Common myeloid progenitor, CD34-positive (primary cell): ENCODE measurements at regions not wholly inside any gene's neighbourhood (a gene's known extent, or its start where the extent isn't known, plus 50 kb on each side); places are given as distances from the start of the nearest gene placed in this dataset.
"Not testable (repeated sequence)": the region's sequence is repeated elsewhere in the genome, so short reads cannot be mapped to it uniquely, and the experiment has no call there.

Experiments used
- CTCF ChIA-PET: fragments of 350-600 bp; sonication (Branson Sonifier 250); formaldehyde crosslinking; loops from one replicate; lab custom pipeline; 2021; ENCODE audit warnings: antibody characterized with exemption; lab: Charles Lee
- POLR2A ChIA-PET: fragments of 350-600 bp; sonication (Branson Sonifier 250); formaldehyde crosslinking; loops from one replicate; lab custom pipeline; 2021; ENCODE audit warnings: antibody characterized with exemption; lab: Charles Lee
- DNase-seq, 3 donors: peaks; one replicate each; pipeline versions ENCODE4 v3.0.0 to v3.0.0-alpha.2; 2013
- H3K27ac ChIP-seq, 2 experiments: 1 replicate in 1 of 2; 2 replicates in 1 of 2; pipeline ENCODE4 v1.7.0; 2013; ENCODE audit warnings: inconsistent platforms in 2 of 2, low read length in 2 of 2, mild to moderate bottlenecking in 2 of 2, low read depth in 1 of 2, moderate library complexity in 1 of 2; ENCODE audit not compliant: severe bottlenecking in 2 of 2, insufficient read depth in 1 of 2, poor library complexity in 1 of 2
- H3K27me3 ChIP-seq, 5 experiments: replicated peaks in 2 of 5; 1 replicate in 3 of 5; 2 replicates in 2 of 5; pipeline versions ENCODE4 v1.6.1 to v1.7.0; 2013; ENCODE audit warnings: low read length in 4 of 5, mild to moderate bottlenecking in 2 of 5, moderate library complexity in 2 of 5, inconsistent platforms in 1 of 5; ENCODE audit not compliant: insufficient read depth in 5 of 5, control insufficient read depth in 4 of 5
- H3K36me3 ChIP-seq, 4 experiments: 1 replicate in 2 of 4; 2 replicates in 2 of 4; pipeline versions ENCODE4 v1.6.1 to v1.7.0; 2013; ENCODE audit warnings: low read length in 3 of 4, control low read depth in 1 of 4, mild to moderate bottlenecking in 1 of 4; ENCODE audit not compliant: control insufficient read depth in 4 of 4, insufficient read depth in 4 of 4
- H3K4me1 ChIP-seq, 4 experiments: 1 replicate in 3 of 4; 2 replicates in 1 of 4; pipeline versions ENCODE4 v1.6.1 to v1.7.1; 2013; ENCODE audit warnings: low read length in 3 of 4, mild to moderate bottlenecking in 3 of 4, control low read depth in 1 of 4, inconsistent platforms in 1 of 4, moderate library complexity in 1 of 4; ENCODE audit not compliant: control insufficient read depth in 4 of 4, insufficient read depth in 4 of 4; ENCODE audit errors: control extremely low read depth in 1 of 4
- H3K4me3 ChIP-seq, 7 experiments: 1 replicate in 4 of 7; 2 replicates in 3 of 7; pipeline versions ENCODE4 v1.5.1 to v1.7.0; 2013; ENCODE audit warnings: mild to moderate bottlenecking in 7 of 7, low read length in 6 of 7, moderate library complexity in 6 of 7, inconsistent platforms in 2 of 7, low read depth in 2 of 7, control low read depth in 1 of 7; ENCODE audit not compliant: insufficient read depth in 4 of 7, control insufficient read depth in 1 of 7; ENCODE audit errors: extremely low read depth in 1 of 7
- H3K9me3 ChIP-seq, 5 experiments: 1 replicate in 4 of 5; 2 replicates in 1 of 5; pipeline versions ENCODE4 v1.6.1 to v1.7.1; 2013; ENCODE audit warnings: low read length in 4 of 5, mild to moderate bottlenecking in 2 of 5, inconsistent platforms in 1 of 5, low read depth in 1 of 5, moderate library complexity in 1 of 5; ENCODE audit not compliant: control insufficient read depth in 4 of 5, insufficient read depth in 2 of 5; ENCODE audit errors: control extremely low read depth in 1 of 5
- WGBS: methylation state at CpG from one replicate; pipeline ENCODE4 v1.1.5; 2013; ENCODE audit not compliant: insufficient coverage; 5-methylcytosine and 5-hydroxymethylcytosine counted together

- Histone ChIP-seq H3K27ac (no peak overlapping the region), H3K27me3 (no peaks in the 10 kb centered on the region), H3K4me3 (no peak overlapping the region), H3K9me3 (peaks cover 0 to 8% (median 0%) of the 10 kb centered on the region in 5 experiments), H3K4me1 (no peaks in the 10 kb centered on the region), H3K36me3 (no peaks in the 10 kb centered on the region)
- 100% methylated on average over 1 of the region's 3 CpGs for WGBS
- ChIA-PET POLR2A (no interaction called here), CTCF (interaction anchor here (1.5 kb wide), 1 partner anchor 17 kb away, joined by 3 read pairs; no protein-coding TSS in a partner anchor)
- no peak for DNase-seq
Measured at GRCh38 chr2:204161886-204162285, 225.3 kb downstream of the ICOS start.

GRCh38 chr2:204166961-204167360 lies 230.4 kb downstream of the ICOS start:
- Histone ChIP-seq H3K27ac (no peak overlapping the region), H3K4me1 (no peaks in the 10 kb centered on the region), H3K36me3 (no peaks in the 10 kb centered on the region), H3K9me3 (peaks cover 0 to 4% (median 0%) of the 10 kb centered on the region in 5 experiments), H3K27me3 (peaks cover 0 to 7% (median 0%) of the 10 kb centered on the region in 5 experiments), H3K4me3 (no peak overlapping the region)
- no peak for DNase-seq
- ChIA-PET POLR2A (no interaction called here), CTCF (no interaction called here)
- no CpG with 5 or more reads among the region's 3 CpGs for WGBS

- H3K9me3 ChIP-seq, H3K4me3 ChIP-seq, H3K27ac ChIP-seq, DNase-seq, H3K27me3 ChIP-seq, H3K36me3 ChIP-seq, POLR2A ChIA-PET, H3K4me1 ChIP-seq: not testable (repeated sequence)
- WGBS, result 95% methylated on average over 3 of the region's 6 CpGs
- CTCF ChIA-PET, result interaction anchor here (2.2 kb wide), 1 partner anchor 10 kb away, joined by 8 read pairs; no protein-coding TSS in a partner anchor
Measured at GRCh38 chr2:204167670-204168069, 231.1 kb downstream of the ICOS start.

GRCh38 chr2:204170411-204170810 lies 233.8 kb downstream of the ICOS start:
- CTCF ChIA-PET, result interaction anchor here (1.2 kb wide), 1 partner anchor 9 kb away, joined by 5 read pairs; no protein-coding TSS in a partner anchor
- 100% methylated on average over 3 of the region's 4 CpGs for WGBS

GRCh38 chr2:204171432-204172144 lies 235.0 kb downstream of the ICOS start:
- H3K27ac ChIP-seq, result no peak overlapping the region
- CTCF ChIA-PET, result no interaction called here
- peaks cover 0 to 10% (median 0%) of the 10 kb centered on the region in 5 experiments for H3K27me3 ChIP-seq
- POLR2A ChIA-PET, result no interaction called here
- no peaks in the 10 kb centered on the region for H3K36me3 ChIP-seq
- no peaks in the 10 kb centered on the region for H3K9me3 ChIP-seq
- 84% methylated on average over 3 of the region's 6 CpGs for WGBS
- H3K4me1 ChIP-seq, result no peaks in the 10 kb centered on the region
- DNase-seq, result no peak
- no peak overlapping the region for H3K4me3 ChIP-seq

More at GRCh38 chr2:204170411-204170810, 233.8 kb downstream of the ICOS start:
- peaks cover 0 to 10% (median 0%) of the 10 kb centered on the region in 5 experiments for H3K27me3 ChIP-seq
- no peak for DNase-seq
- H3K36me3 ChIP-seq, result no peaks in the 10 kb centered on the region
- H3K27ac ChIP-seq, result no peak overlapping the region
- H3K4me3 ChIP-seq, result no peak overlapping the region
- POLR2A ChIA-PET, result no interaction called here
- H3K4me1 ChIP-seq, result no peaks in the 10 kb centered on the region
- no peaks in the 10 kb centered on the region for H3K9me3 ChIP-seq

- WGBS, result 83% methylated on average over 3 of the region's 7 CpGs
- H3K4me1 ChIP-seq, result no peaks in the 10 kb centered on the region
- ChIA-PET CTCF (no interaction called here), POLR2A (no interaction called here)
- no peaks in the 10 kb centered on the region for H3K36me3 ChIP-seq
- H3K27me3 ChIP-seq, result peaks cover 0 to 10% (median 0%) of the 10 kb centered on the region in 5 experiments
- no peak overlapping the region for H3K4me3 ChIP-seq
- no peaks in the 10 kb centered on the region for H3K9me3 ChIP-seq
- no peak for DNase-seq
- H3K27ac ChIP-seq, result no peak overlapping the region
Measured at GRCh38 chr2:204172145-204172600, 235.6 kb downstream of the ICOS start.

- Histone ChIP-seq H3K27ac (no peak overlapping the region), H3K4me1 (no peaks in the 10 kb centered on the region), H3K27me3 (peaks cover 0 to 10% (median 0%) of the 10 kb centered on the region in 5 experiments), H3K36me3 (no peaks in the 10 kb centered on the region), H3K4me3 (no peak overlapping the region), H3K9me3 (no peaks in the 10 kb centered on the region)
- 50% methylated on average over 2 of the region's 2 CpGs for WGBS
- CTCF ChIA-PET, result no interaction called here
- POLR2A ChIA-PET, result no interaction called here
- DNase-seq, result no peak
Measured at GRCh38 chr2:204174034-204174433, 237.5 kb downstream of the ICOS start.
